ENCODE measurements at regions not wholly inside any gene's neighbourhood (a gene's known extent, or its start where the extent isn't known, plus 50 kb on each side); places are given as distances from the start of the nearest gene placed in this dataset.

DNA sequence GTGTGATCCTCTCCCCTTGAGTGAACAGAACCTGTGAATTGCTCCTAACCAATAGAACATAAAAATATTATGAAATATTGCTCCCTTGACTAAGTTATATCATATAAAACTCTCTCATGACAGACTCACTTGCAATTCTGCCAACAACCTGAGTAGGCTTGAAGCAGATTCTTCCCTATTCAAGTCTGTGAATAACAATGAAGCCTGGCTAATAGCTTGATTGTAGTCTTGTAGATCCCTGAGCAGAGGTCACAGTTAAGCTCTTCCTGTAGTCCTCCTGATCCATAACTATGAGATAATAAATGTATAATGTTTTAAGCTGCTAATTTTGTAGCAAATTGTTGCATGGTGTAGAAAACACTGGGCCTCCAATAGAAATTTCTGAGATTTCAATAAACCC is 540.1 kb upstream of the TENM4 start:
- no peak for DNase-seq (ENCODE audit: low read depth, low spot score)

DNA sequence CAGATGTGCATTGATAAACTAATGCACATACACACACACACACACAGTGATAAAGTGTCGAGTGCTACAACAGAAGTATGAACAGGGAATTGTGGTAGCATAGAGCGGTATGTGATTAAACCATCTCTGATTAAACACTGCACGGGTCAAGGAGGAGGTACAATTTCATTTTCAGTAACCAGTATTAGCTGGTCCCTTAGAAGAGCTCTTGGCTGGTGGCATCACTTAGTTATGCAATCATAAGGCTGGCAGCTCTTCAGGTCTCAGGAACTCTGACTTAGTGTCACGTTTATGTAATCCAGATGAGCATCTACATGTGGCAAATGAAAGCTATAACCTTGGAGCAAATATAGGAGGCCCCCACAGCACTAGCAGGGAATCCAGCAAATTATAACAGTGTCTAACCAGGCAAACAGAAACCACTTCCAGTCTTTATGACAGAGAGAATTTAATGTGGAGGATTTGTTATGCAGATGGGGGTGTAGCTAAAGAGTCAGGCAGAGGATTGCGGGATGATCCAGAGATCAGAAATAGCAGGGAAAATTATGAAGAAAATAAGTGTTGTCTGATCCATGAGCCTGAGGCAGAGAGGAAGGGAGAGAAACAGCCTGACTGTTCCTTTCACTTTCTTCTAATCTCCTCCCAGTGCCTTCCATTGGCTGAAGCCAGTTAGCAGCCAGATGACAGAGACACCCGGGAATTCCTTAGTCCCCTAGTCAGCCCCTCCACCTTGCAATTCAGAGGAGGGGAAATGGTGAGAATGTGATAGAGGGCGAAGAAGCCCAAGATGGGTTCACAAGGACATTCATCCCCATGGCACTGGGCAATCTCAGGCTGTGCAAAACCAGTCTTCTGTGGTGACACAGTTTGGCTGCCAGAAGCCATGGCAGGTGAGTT is 533.1 kb upstream of the TENM4 start:
- DNase-seq (ENCODE audit: low read depth, low spot score) = peak; percentile 10

DNA sequence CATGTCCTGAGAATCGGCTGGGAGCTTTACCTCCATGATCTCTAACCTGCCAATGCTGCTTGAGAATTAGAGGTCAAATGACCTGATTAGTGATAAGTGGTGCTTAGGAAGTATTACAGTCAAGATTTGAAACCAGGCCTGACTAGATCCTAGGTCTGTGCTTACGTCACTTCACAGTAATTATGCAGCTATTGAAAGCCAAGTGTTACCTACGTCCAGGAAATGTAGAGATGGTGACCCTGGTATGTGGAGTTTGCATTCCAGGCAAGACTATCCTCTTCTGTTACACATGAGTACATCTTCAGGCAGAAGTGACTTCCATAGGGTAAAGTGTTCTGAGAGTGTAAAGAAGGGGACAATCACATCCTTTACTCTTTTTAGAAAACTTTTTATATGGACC is 530.4 kb upstream of the TENM4 start:
- DNase-seq (ENCODE audit: low read depth, low spot score) = no peak

DNA sequence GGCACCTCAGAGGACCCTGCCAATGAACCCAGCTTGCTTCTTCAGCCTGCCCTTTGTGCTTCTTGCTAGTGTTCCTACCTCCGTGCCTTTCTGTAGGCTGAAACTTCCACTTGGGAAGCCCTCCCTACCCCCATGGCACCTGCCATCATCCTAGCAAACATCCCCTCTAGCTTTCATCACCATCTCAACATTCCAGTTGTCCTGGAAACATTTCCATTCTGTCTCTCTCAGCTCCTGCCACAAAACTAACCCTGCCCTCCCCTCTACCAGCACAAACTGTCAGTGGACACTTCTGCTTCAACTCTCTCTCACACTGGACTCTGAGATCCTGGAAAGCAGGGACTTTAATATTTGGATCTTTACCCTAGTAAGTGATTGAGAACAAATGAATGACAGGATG is 525.8 kb upstream of the TENM4 start:
- DNase-seq (ENCODE audit: low read depth, low spot score) = no peak

DNA sequence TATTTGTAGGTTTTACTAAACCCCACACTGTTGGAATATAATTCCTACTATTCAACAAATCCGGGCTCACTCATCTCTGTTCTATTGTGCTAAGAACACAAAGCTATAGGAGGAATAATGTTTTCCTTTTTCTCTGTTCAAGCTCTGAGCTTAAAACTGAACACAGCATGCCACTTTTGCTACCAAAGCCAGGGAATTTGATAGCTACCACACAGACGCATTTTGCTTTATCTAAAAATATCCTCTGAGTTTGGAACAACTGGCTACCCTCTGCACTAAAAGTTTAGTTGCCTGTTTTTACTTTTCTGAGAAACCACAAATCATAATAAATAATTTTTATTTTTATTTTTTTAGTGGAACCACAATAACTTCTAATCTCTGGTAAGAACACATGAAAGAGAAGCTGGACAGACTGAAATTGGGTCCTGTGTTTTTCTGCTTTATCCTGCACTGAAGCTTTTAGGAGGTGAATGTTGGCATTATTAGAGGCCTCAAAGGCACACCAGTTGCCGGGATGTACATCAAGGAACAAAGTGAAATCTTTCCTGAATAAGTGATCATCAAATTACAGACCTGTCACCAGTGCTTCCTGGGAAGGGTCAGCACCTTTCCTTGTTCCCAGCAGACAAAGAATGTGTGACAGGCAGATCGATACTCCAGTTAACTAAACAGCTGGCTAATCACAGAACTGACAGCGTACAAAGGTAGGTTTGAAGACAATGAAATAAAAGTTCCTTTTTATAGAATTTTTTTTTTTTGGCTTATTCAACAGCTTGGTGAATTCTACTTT is 523.2 kb upstream of the TENM4 start:
- no peak for DNase-seq (ENCODE audit: low read depth, low spot score)

DNA sequence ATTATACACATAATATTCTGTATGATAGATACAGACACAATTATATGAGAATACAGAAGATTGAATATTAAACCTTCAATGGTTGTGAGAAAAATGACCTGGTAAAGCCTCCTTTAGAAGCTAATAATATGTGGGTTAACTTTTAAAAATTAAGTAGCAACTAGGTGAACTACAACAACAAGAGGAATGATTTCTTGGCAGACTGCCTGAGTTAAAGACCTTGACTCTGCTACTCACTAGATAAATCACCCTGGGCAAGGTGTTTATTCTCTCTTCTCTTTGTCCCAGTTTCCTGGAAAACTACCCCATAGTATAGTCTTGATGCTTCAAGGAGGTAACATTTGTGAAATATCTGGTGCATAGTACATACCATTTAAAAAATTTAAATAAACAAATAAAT is 519.6 kb upstream of the TENM4 start:
- no peak for DNase-seq (ENCODE audit: low read depth, low spot score)

DNA sequence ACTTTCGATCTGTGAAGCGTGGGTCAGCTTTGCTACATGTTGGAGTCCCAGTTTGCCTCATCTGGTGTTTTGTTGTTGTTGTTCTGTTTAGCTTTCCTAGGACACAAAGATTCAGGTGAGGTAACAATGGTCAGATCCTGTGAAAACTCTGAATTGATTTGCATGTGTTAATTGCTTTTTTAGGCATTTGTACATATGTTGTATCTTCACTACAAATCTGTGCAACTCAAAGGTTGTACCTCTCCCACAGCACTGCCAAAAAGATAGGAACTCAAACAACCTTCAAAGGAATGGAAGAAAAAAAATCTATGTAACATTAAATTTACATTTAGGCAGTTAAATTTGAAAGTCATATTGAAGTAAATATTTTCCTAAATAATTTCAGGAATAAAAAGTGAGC is 518.5 kb upstream of the TENM4 start:
- DNase-seq (ENCODE audit: low read depth, low spot score) = no peak

DNA sequence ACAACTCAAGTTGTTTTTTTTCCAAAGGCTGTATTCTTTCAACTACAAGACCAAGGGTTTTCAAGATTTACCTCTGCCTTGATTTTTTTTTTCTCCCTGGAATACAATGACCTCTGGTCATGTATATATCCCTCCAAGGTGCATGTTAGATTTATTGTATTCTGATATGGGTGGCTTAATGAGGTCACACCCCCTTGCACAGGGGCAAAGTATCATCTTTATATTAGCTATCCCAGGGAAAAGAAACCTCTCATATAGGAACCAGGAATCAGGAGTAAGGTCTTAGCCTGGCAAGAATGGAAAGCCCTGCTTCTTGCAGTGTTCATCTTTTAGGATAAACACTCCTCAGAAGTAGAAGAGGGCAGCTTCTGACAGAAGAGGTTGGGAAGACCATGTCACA is 516.9 kb upstream of the TENM4 start:
- DNase-seq (ENCODE audit: low read depth, low spot score) = no peak

DNA sequence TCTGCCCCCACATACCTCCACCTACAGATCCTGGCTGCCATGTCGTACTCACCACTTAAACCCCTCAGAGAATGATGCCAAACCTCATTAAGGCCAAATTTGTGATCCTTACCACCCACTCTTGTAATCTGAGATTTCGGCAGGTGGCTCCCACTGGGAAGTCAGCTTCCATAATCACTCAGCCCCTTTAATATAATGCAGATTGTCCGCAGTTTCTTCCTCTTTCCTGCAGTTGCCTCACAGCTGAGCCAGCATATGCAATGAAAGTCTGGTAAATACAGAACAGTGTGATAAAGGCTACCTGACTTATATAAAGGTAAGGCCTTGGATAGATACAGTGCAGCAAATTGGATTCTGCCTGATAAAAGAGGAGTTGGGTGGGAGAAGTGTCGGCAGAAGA is 515.2 kb upstream of the TENM4 start:
- DNase-seq (ENCODE audit: low read depth, low spot score) = no peak

DNA sequence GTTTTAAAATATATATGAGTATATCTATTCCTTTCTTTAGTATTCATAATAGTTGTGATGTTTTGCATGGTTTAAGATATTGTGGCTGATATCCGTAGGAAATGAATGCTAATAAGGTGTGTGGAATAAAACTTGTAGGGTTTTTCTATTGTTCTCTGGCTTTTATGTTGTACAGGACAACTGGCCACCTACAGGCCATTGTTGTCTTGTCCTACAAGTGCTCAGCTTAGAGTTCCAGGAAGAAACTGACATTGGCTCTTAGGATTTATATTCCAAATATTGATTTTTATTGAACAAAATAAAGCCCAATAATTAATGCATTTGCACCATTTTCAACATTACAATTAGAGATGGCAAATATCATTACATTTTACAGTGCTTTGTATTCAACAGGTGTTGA is 512.8 kb upstream of the TENM4 start:
- DNase-seq (ENCODE audit: low read depth, low spot score) = no peak

DNA sequence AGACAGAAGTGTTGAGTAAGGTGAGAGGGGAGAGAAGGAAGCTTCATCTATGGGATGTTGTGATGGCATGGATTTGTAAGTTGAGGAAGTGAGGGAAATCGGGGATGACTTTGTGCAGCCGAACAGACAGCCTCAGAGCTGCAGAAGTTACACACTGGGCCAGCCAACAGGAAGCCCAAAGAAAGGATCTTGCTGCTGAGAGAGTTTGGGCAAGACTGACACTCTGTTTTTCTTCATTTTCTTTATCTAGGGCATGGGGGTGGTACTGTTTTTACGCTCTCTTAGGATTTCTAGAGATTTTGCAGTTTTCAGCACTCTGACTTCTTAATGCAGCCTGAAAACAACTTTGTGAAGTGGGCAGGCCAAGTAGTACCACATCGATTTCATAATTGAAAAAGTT is 509.9 kb upstream of the TENM4 start:
- DNase-seq (ENCODE audit: low read depth, low spot score) = no peak

DNA sequence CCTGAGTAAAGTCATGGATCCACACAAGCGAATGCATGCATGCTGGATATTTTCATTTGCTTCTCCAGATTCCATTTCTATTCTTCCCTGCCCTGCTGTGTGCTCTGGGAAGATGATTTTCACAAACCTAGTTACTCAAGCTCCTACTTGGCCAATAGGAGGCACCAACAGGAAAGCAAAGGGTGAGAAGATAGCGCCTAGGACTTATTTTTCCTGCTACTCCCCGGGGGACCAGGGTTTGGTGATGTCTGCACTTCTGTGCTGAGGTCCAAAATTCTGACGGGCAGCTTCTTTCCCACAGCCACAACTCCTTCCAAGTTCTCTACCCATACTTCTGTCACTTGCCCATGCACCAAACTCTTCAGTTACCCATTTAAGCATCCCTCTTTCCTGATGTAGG is 509.3 kb upstream of the TENM4 start:
- DNase-seq (ENCODE audit: low read depth, low spot score) = no peak

DNA sequence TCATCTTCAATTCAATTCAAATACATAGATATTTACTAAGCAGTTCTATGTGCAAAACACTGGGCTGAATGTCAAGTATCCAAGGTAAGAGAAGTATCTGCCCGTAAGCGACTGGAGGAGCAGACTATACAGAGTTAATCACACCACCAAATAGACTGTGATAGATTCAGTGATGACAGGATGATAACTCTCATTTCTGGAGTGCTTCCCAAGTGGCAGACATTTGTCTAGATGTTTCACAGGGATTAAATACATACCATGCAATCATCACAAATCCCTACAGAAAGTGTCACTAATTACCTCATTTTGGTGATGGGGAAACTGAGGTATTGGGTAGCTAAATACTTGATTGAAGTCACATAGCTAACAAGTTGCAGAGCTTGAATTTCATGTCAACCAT is 508.7 kb upstream of the TENM4 start:
- DNase-seq (ENCODE audit: low read depth, low spot score) = no peak

DNA sequence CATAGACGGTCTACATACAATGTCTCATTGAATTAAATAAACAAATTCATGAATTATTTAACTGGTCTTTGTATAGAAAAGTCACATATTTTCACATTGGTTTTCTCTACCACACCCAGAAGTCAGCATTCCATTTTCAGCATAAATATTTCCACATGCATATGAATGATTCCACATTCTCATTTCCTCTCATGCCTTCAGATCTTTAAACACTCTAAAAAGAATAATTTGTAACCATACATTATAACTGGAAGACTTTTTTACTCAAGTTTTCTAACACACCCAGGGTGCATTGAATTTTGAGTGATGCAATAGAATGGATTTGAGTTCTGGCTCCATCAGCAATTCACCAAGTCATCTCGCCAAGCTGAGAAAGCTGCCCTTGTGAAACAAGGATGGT is 501.8 kb upstream of the TENM4 start:
- DNase-seq (ENCODE audit: low read depth, low spot score) = no peak

DNA sequence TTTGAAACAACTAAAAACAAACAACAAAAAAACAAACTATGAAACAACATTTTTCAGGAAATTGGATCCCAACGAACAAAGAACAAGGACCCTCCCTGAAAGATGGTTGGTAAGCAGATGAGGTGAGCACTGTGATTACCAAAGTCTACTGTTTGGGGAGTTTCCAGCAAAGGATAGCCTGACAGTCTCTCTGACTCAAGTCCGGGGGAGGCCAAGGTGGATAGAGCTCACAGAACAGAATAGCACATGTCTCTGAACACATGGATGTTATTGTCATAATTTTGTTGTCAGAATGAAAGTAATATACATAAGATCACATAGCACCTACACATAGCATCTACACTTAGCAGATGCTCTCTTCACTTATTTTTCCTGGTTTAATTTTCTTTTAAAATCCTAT is 501.3 kb upstream of the TENM4 start:
- no peak for DNase-seq (ENCODE audit: low read depth, low spot score)

DNA sequence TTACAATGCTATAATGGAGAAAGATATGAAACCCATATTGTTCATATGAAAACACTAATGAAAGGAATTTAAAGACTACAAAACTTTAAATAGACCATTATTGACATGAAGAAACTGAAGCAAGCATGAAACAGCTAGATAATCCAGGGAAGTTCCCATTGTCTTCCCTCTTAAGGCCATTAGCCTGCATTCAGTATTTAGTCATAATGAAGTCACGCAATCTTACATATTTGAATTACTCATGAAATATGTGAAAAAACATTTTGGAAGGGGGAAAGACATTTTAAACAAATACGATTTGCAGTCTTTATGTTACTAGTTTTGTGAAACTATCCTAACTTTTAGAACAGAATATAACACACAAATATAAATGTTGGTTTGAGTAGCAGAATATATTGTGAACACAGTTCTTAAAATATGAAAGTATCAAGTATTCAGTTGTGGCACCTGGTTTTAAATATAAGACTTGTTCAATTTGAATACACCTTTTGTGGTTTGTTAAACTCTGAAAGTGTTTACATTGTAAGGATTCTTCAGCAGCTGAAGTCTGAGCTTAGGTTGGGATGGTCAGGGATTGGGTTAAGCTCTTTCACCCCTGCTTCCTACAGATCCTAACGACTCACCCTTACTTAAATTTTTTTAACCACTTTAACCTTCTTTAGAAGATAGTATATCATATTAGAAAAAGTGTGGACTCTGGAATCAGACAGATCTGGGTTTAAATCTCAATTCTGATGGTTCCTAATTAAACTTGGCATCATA is 500.3 kb upstream of the TENM4 start:
- DNase-seq (ENCODE audit: low read depth, low spot score) = no peak

DNA sequence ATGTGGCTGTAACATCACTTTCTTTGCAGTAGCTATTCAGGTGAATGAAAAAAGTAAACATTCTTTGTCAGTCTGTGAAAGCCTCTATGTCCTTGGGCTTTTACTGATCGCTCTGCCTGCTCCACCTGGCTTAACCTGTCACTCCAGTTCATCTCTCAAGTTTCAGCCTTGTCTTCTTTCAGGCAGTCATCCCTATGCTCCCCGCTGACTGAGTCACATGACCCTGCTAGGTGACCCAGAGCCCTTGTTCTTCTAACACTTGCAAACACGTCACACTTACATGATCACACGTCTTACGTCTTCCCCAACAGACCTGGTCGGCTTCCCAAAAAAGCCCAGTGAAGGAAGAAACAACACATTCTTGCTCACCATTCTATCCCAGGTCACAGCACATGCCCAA is 499.3 kb upstream of the TENM4 start:
- DNase-seq (ENCODE audit: low read depth, low spot score) = peak; percentile 67

DNA sequence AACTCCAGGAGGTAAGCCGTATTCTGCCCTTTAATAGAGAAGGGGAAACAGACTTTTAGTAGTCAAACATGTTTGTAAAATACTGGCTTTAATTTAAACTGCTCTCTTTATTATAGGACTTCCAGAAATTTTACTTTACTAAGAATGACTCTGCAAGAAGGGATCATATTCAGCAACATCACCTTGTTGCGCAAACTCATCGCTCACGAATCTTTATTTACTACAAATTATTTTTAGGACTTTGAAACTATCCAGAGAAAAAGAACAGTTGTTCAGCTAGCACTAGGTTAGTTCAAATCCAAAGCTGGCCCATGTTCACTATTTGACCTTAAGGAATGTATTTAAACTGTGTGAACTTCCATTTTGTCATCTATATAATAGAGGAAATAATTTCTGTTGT is 498.3 kb upstream of the TENM4 start:
- DNase-seq (ENCODE audit: low read depth, low spot score) = no peak

DNA sequence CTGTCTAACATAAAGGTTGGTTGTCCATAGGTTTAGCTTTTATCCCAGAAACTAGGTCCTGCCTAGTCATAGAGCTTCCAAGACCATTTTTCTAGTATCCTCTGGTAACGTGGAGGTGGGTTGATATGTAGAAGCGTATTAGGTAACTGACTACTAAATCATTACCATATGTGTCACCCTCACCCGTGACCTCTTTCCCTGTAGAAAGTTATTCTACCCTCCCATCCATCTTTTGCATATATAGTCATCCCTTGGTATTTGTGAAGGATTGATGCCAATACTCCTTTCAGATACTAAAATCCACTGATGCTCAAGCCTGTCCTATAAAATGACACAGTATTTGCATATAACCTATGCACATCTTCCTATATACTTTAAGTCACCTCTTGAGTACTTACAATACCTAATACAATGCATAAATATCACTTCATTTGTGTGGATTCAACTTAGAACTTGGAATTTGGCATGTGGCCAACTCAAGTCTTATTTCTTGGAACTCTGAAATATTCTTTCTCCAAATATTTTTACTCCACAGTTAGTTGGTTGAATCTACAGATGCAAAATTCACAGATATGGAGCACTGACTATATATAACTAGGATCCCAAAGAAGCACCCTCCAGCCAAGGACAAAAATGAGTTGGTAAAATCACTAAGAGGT is 497.0 kb upstream of the TENM4 start:
- DNase-seq (ENCODE audit: low read depth, low spot score) = no peak

DNA sequence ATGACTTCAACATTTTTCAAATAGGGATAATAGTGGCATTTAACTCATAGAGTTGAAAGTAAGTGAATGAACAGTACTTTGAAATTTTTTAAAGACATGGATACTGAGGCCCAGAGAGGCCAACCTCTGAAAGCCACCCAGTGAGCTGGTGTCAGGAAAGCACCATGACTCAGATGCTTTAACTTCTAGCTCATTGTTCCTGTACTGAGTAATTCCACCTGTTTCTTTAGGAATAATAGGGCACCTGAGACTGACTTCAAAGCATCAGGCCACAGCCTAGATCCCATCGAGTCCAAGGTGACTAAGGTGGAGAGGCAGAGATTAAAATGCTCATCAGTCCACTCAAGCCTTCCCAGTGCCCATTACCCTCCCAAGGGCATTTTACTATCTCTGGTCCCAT is 491.8 kb upstream of the TENM4 start:
- DNase-seq (ENCODE audit: low read depth, low spot score) = no peak

DNA sequence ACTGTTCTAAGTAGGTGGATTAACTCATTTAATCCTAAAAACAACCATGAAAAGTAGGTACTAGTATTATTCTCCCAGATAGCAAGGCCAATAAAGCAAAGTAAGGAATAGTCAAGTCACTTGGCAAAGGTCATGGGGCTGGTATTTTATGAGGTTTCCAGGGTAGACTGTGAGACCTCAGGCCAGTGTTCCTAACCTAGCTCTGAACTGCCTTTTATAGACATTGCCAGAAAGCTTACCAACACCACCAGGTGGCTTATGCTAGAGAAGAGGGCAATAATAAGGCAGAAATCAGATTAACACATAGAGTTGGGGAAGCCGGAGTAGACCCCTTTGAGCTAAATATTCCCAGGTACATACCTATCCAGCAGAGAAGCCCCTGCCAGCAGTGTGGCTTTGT is 490.9 kb upstream of the TENM4 start:
- DNase-seq (ENCODE audit: low read depth, low spot score) = no peak

DNA sequence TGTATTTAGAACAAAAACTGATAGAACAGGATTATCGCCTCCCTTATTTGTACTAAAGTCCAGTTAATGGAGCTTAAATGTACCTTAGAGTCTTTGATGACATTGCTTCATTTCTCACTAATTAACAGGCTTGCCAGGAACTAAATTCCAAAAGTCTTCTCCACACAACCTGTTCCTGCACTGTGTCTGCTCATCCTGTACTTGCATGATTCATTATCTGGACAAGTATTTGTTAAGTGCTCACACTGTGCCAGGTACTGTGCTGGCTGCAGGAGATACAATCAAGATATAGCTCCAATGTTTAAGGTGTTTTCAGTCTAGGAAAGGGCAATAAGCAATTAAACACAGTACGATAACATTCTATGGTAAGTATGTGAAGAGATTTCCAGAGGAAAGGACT is 485.9 kb upstream of the TENM4 start:
- no peak for DNase-seq (ENCODE audit: low read depth, low spot score)
